Loucy (cell line): ENCODE measurements at regions not wholly inside any gene's neighbourhood (a gene's known extent, or its start where the extent isn't known, plus 50 kb on each side); places are given as distances from the start of the nearest gene placed in this dataset.

Source experiments
- CTCF ChIP-seq: fragments of 200-600 bp; sonication (generic); conservative IDR thresholded peaks from 2 replicates; pipeline ENCODE4 v1.5.1; 2014; ENCODE audit warnings: mild to moderate bottlenecking, antibody characterized with exemption, low read length
- EZH2phosphoT487 ChIP-seq: fragments of 200-600 bp; IDR thresholded peaks from 2 replicates; pipeline ENCODE4 v1.6.1; 2018; ENCODE audit warnings: antibody characterized with exemption, mild to moderate bottlenecking, moderate library complexity, borderline replicate concordance

- TF ChIP-seq CTCF (no peak), EZH2phosphoT487 (no peak)
Observed at GRCh38 chr5:4662756-4663155, 477.4 kb upstream of the ADAMTS16 start.
